ENCODE measurements at regions not wholly inside any gene's neighbourhood (a gene's known extent, or its start where the extent isn't known, plus 50 kb on each side); places are given as distances from the start of the nearest gene placed in this dataset.
"Not testable (repeated sequence)": the region's sequence is repeated elsewhere in the genome, so short reads cannot be mapped to it uniquely, and the experiment has no call there.

GRCh38 chr1:102535829-102536505 is 539.2 kb upstream of the OLFM3 start:
- no peak for TF ChIP-seq POLR2AphosphoS5 (IDR thresholded peaks at IDR 0.05; ENCODE audit: borderline replicate concordance, low read depth, low read length)

GRCh38 chr1:102531036-102531435 is 534.3 kb upstream of the OLFM3 start:
- DNase-seq (ENCODE audit: low read depth, low spot score), result no peak
- TF ChIP-seq POLR2AphosphoS5 (IDR thresholded peaks at IDR 0.05; ENCODE audit: borderline replicate concordance, low read depth, low read length) (no peak), EZH2 (IDR thresholded peaks at IDR 0.05) (no peak), FOXP2 (optimal IDR thresholded peaks at IDR 0.05; ENCODE audit: control extremely low read depth, extremely low read length, insufficient read depth) (no peak)
- H3K9me3 ChIP-seq (ENCODE audit: low read depth, low read length), result no peaks in the 10 kb centered on the region
- H3K27ac ChIP-seq, result no peak overlapping the region
- H3K9ac ChIP-seq (ENCODE audit: insufficient read length), result no peak overlapping the region
- no peaks in the 10 kb centered on the region for H3K36me3 ChIP-seq (ENCODE audit: insufficient read depth, low read length)
- no peak overlapping the region for H3K4me3 ChIP-seq

More at GRCh38 chr1:102535829-102536505, 539.2 kb upstream of the OLFM3 start:
- Histone ChIP-seq H3K9me3 (ENCODE audit: low read depth, low read length) (no peaks in the 10 kb centered on the region), H3K36me3 (ENCODE audit: insufficient read depth, low read length) (no peaks in the 10 kb centered on the region), H3K27ac (no peak overlapping the region), H3K9ac (ENCODE audit: insufficient read length) (no peak overlapping the region), H3K4me3 (no peak overlapping the region)
- no peak for DNase-seq (ENCODE audit: low read depth, low spot score)

GRCh38 chr1:102529446-102529845 is 532.7 kb upstream of the OLFM3 start:
- H3K9me3 ChIP-seq (ENCODE audit: low read depth, low read length), result no peaks in the 10 kb centered on the region
- H3K9ac ChIP-seq (ENCODE audit: insufficient read length), result no peak overlapping the region
- TF ChIP-seq POLR2AphosphoS5 (IDR thresholded peaks at IDR 0.05; ENCODE audit: borderline replicate concordance, low read depth, low read length) (no peak), FOXP2 (optimal IDR thresholded peaks at IDR 0.05; ENCODE audit: control extremely low read depth, extremely low read length, insufficient read depth) (no peak), EZH2 (IDR thresholded peaks at IDR 0.05) (no peak)
- no peaks in the 10 kb centered on the region for H3K36me3 ChIP-seq (ENCODE audit: insufficient read depth, low read length)
- H3K27ac ChIP-seq, result no peak overlapping the region
- DNase-seq (ENCODE audit: low read depth, low spot score), result no peak
- H3K4me3 ChIP-seq, result no peak overlapping the region

DNA sequence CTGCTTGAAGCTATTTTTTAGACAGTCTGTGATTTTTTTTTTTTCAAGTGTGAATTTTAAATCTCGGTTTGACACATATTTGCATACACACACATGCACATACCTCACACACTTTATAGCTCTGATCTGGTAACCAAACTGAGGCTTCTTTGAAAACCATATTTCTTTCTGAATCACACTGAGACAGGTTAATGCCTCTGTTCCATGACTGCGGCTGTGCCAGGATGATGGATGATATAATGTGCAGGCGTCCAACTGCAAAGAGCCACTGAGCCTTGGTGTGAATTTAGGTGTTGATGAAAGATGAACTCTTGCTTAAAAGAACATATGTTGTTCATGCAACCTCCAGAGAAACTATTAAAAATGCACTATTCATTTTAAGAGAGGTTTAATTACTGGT is 504.0 kb upstream of the OLFM3 start:
- no peak overlapping the region for H3K9ac ChIP-seq (ENCODE audit: insufficient read length)
- no peak for DNase-seq (ENCODE audit: low read depth, low spot score)
- H3K9me3 ChIP-seq (ENCODE audit: low read depth, low read length), result no peaks in the 10 kb centered on the region
- no peak overlapping the region for H3K4me3 ChIP-seq
- no peak overlapping the region for H3K27ac ChIP-seq
- no peaks in the 10 kb centered on the region for H3K36me3 ChIP-seq (ENCODE audit: insufficient read depth, low read length)
- no peak for TF ChIP-seq POLR2AphosphoS5 (IDR thresholded peaks at IDR 0.05; ENCODE audit: borderline replicate concordance, low read depth, low read length)
- no peak for TF ChIP-seq FOXP2 (optimal IDR thresholded peaks at IDR 0.05; ENCODE audit: control extremely low read depth, extremely low read length, insufficient read depth)
- TF ChIP-seq EZH2 (IDR thresholded peaks at IDR 0.05), result no peak

DNA sequence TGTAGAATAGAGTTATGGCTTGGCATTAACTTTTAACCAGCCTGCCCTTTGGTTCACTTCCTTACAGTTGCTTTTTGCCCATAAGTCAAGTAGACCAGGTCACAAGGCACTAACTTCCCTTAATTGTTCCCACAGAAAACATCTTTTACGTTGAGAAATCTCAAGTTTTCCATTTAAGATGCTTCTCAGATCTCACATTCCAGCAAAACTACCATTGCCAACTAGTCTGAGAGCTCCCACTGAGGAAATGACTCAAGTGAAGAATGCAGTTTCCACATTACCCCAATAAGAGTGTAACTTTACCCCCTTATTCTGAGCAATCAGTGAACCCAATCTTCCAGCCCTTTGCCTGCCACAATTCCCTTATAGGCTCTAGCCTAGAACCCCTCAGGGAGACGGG is 502.2 kb upstream of the OLFM3 start:
- Histone ChIP-seq H3K9ac (ENCODE audit: insufficient read length) (no peak overlapping the region), H3K27ac (no peak overlapping the region), H3K9me3 (ENCODE audit: low read depth, low read length) (no peaks in the 10 kb centered on the region), H3K36me3 (ENCODE audit: insufficient read depth, low read length) (no peaks in the 10 kb centered on the region), H3K4me3 (no peak overlapping the region)
- no peak for TF ChIP-seq FOXP2 (optimal IDR thresholded peaks at IDR 0.05; ENCODE audit: control extremely low read depth, extremely low read length, insufficient read depth)
- TF ChIP-seq EZH2 (IDR thresholded peaks at IDR 0.05), result no peak
- no peak for TF ChIP-seq POLR2AphosphoS5 (IDR thresholded peaks at IDR 0.05; ENCODE audit: borderline replicate concordance, low read depth, low read length)
- no peak for DNase-seq (ENCODE audit: low read depth, low spot score)

DNA sequence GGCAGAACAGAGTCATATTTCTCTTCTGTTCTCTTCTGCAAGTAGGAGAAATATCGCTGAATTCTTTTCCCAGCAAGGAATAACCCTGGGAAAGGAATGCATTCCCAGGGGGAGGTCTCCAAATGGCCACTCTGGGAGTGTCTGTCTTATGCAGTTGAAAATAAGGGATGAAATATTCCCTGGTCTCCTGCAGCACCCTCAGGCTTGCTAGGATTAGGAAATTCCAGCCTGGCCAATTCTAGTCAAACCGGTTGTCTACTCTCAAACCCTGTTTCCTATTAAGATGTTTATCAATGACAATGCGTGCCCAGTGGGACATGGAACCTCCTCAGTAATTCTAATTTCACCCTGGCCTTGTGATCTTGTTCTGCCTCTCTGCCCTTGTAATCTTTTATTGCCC is 501.1 kb upstream of the OLFM3 start:
- not testable (repeated sequence) for H3K4me3 ChIP-seq; H3K9me3 ChIP-seq (ENCODE audit: low read depth, low read length); DNase-seq (ENCODE audit: low read depth, low spot score); H3K27ac ChIP-seq; H3K9ac ChIP-seq (ENCODE audit: insufficient read length); H3K36me3 ChIP-seq (ENCODE audit: insufficient read depth, low read length)

GRCh38 chr1:102472520-102472919 is 475.8 kb upstream of the OLFM3 start:
- no peaks in the 10 kb centered on the region for H3K9me3 ChIP-seq (ENCODE audit: low read depth, low read length)
- no peak overlapping the region for H3K9ac ChIP-seq (ENCODE audit: insufficient read length)
- no peak for TF ChIP-seq POLR2AphosphoS5 (IDR thresholded peaks at IDR 0.05; ENCODE audit: borderline replicate concordance, low read depth, low read length)
- TF ChIP-seq EZH2 (IDR thresholded peaks at IDR 0.05), result no peak
- no peak for TF ChIP-seq FOXP2 (optimal IDR thresholded peaks at IDR 0.05; ENCODE audit: control extremely low read depth, extremely low read length, insufficient read depth)
- no peak for DNase-seq (ENCODE audit: low read depth, low spot score)
- H3K4me3 ChIP-seq, result no peak overlapping the region
- H3K36me3 ChIP-seq (ENCODE audit: insufficient read depth, low read length), result no peaks in the 10 kb centered on the region
- H3K27ac ChIP-seq, result no peak overlapping the region

DNA sequence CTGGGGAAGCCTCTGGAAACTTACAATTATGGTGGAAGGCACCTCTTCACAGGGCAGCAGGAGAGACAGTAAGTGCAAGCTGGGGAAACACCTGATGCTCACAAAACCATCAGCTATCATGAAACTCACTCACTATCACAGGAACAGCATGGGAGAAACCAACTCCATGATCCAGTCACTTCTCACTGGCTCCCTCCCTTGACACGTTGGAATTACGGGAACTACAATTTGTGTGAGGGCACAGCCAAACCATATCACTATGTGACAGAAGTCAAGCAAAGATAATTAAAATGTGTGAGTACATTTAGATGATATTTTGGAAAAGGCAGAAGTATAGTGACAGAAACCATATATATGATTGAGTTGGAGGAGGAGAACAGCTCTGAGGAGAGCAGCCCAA is 474.0 kb upstream of the OLFM3 start:
- no peak for DNase-seq (ENCODE audit: low read depth, low spot score)
- Histone ChIP-seq H3K36me3 (ENCODE audit: insufficient read depth, low read length) (no peaks in the 10 kb centered on the region), H3K27ac (no peak overlapping the region), H3K4me3 (no peak overlapping the region), H3K9me3 (ENCODE audit: low read depth, low read length) (no peaks in the 10 kb centered on the region), H3K9ac (ENCODE audit: insufficient read length) (no peak overlapping the region)
- TF ChIP-seq EZH2 (IDR thresholded peaks at IDR 0.05) (no peak), POLR2AphosphoS5 (IDR thresholded peaks at IDR 0.05; ENCODE audit: borderline replicate concordance, low read depth, low read length) (no peak), FOXP2 (optimal IDR thresholded peaks at IDR 0.05; ENCODE audit: control extremely low read depth, extremely low read length, insufficient read depth) (no peak)

GRCh38 chr1:102466487-102466886 is 469.8 kb upstream of the OLFM3 start:
- DNase-seq (ENCODE audit: low read depth, low spot score), result no peak
- H3K9me3 ChIP-seq (ENCODE audit: low read depth, low read length), result no peaks in the 10 kb centered on the region
- TF ChIP-seq POLR2AphosphoS5 (IDR thresholded peaks at IDR 0.05; ENCODE audit: borderline replicate concordance, low read depth, low read length), result no peak
- no peak for TF ChIP-seq EZH2 (IDR thresholded peaks at IDR 0.05)
- TF ChIP-seq FOXP2 (optimal IDR thresholded peaks at IDR 0.05; ENCODE audit: control extremely low read depth, extremely low read length, insufficient read depth), result no peak
- H3K36me3 ChIP-seq (ENCODE audit: insufficient read depth, low read length), result no peaks in the 10 kb centered on the region
- H3K27ac ChIP-seq, result no peak overlapping the region
- H3K4me3 ChIP-seq, result no peak overlapping the region
- H3K9ac ChIP-seq (ENCODE audit: insufficient read length), result no peak overlapping the region
